22Rv1 (cell line): ENCODE measurements at regions not wholly inside any gene's neighbourhood (a gene's known extent, or its start where the extent isn't known, plus 50 kb on each side); places are given as distances from the start of the nearest gene placed in this dataset.

ENCODE experiments used
- H3K27ac ChIP-seq: fragments of 450-650 bp; 2 replicates; pipeline ENCODE4 v1.5.1; 2017
- CTCF ChIP-seq: fragments of 450-650 bp; IDR thresholded peaks from 2 replicates; pipeline ENCODE4 v1.5.1; 2017; ENCODE audit warnings: mild to moderate bottlenecking
- ZFX ChIP-seq: fragments of 450-650 bp; IDR thresholded peaks from 2 replicates; pipeline ENCODE4 v1.6.1; 2017; ENCODE audit warnings: antibody characterized with exemption, borderline replicate concordance

DNA sequence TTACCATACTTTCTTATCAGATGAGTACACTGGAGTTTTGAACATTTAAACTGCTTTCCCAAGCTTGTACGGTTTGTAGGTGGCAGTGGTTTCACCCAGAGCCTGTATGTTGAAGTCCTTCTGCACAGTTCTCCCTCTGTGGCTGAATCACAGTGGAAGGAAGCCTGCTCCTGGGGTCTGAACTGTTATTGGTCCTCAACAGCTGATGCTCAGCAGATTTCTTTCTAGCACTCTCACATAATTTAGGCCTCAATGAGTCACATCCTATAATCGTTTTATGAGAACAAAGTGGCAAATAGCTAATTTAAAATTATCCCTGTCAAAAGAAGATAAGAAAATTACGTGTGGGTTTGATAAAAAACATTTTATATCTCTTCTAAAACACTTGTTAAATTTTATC lies 229.7 kb downstream of the TLE4 start:
- no peak for TF ChIP-seq CTCF
- no peak for TF ChIP-seq ZFX
- H3K27ac ChIP-seq, result no peak overlapping the region

DNA sequence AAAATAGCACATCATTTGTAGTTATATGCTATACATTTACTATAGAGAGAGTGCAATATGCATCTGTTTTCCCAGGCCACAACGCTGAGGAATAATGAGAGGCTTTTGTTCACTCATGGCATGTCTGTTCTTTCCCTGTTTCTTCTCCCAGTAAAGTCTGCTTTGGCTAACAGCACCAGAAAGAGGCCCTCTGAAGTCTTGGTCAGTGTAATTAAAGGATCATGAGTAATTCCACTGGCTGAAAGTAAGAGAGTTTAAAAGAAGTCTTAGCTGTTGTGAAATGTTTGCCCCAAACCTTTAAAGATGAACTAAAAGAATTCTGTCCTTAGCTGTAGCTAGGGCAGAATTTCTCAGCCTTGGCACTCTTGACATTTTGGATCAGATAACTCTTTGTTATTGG lies 228.8 kb downstream of the TLE4 start:
- no peak overlapping the region for H3K27ac ChIP-seq
- no peak for TF ChIP-seq ZFX
- TF ChIP-seq CTCF, result no peak

DNA sequence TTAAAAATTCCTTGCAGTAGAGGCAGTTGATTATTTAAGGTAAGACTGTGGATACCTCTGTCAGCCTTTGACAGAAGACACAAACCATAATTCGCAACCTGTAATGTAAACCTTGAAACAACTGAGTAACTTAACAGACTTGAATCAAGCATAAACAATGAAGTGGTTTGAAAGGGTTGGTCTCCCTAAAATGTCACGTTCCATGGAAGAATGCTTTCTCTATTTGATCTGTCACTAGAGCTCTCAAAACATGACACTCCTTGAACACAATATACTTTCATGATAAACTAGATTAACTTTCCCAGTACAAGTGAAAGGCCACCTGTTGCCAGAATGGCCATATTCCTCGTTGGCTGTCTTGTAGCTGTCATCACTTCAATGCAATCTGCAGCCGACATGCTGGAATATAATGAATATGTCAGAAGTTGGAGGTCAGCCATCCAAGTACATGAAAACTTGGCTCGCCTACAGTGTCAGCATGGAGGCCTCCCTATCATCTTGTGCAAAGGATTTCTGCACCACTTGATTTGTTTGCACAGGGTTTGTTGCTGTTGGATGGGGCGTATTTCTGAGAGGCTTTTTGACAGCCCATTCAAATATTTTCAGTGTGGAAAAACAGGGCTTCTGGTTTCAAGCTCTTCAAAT lies 228.0 kb downstream of the TLE4 start:
- no peak for TF ChIP-seq CTCF
- TF ChIP-seq ZFX, result no peak
- no peak overlapping the region for H3K27ac ChIP-seq

DNA sequence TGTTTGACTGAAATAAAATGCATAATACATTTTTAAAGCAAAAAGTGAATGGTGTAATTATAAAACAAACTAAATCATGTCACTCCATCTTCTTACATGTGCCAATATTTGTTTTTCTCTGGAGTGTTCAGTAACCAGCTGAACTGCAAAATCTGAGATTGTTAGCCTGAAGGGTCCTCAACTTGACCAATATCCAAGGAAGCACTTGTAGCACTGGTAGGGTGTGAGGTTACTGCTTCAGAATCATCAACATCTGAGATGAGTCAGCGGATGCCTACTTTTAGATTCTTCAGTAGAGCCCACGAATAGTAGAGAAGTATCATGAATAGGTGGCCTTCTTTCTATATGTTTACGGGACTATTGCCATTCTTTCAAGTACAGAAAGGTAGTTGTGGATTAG lies 226.7 kb downstream of the TLE4 start:
- TF ChIP-seq CTCF (no peak), ZFX (no peak)
- H3K27ac ChIP-seq, result no peak overlapping the region

- TF ChIP-seq CTCF (no peak), ZFX (no peak)
- no peak overlapping the region for H3K27ac ChIP-seq
These were observed 224.6 kb downstream of the TLE4 start for GRCh38 chr9:79796411-79796810.

GRCh38 chr9:79788662-79789061 lies 216.9 kb downstream of the TLE4 start:
- TF ChIP-seq ZFX (no peak), CTCF (no peak)
- no peak overlapping the region for H3K27ac ChIP-seq

DNA sequence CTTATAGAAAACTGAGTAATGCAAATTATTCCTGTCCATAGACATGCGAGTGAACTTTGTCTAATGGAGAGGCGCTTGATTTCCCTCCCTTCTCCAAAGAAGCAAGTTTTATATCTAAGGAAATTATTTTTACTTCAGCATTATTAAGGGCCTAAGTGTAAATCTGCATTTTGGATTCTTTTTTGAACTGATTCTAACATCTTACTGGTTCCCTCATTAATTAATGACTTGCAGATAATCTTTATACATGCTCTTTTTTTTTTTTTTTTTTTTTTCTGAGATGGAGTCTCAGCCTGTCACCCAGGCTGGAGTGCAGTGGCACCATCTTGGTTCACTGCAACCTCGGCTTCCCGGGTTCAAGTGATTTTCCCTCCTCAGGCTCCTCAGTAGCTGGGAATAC lies 209.5 kb downstream of the TLE4 start:
- no peak for TF ChIP-seq ZFX
- no peak for TF ChIP-seq CTCF
- H3K27ac ChIP-seq, result no peak overlapping the region
